OCI-LY3 (cell line): ENCODE measurements at regions not wholly inside any gene's neighbourhood (a gene's known extent, or its start where the extent isn't known, plus 50 kb on each side); places are given as distances from the start of the nearest gene placed in this dataset.

ENCODE experiments used
- H2AFZ ChIP-seq: fragments of 200-600, 300-600 bp; shearing (Covaris generic); 2 replicates; pipeline ENCODE4 v1.6.0; 2014; ENCODE audit warnings: antibody characterized with exemption, low read depth, low read length
- H3K27ac ChIP-seq: fragments of 200-600, 300-600 bp; sonication (generic); 2 replicates; pipeline ENCODE4 v1.5.1; 2014; ENCODE audit warnings: mild to moderate bottlenecking, low read length, moderate library complexity, mixed read lengths
- H3K27me3 ChIP-seq: fragments of 200-600, 300-600 bp; sonication (generic); 2 replicates; pipeline ENCODE4 v1.6.1; 2014; ENCODE audit warnings: low read depth, low read length, mixed read lengths
- H3K36me3 ChIP-seq: fragments of 200-600, 300-600 bp; sonication (generic); replicated peaks from 2 replicates; pipeline ENCODE3; 2014; ENCODE audit warnings: low read depth, low read length, mixed read lengths
- H3K4me1 ChIP-seq: fragments of 300-600, 200-600 bp; sonication (generic); 2 replicates; pipeline ENCODE4 v1.6.1; 2014; ENCODE audit warnings: low read length, mixed read lengths
- H3K4me2 ChIP-seq: fragments of 200-600, 300-600 bp; sonication (generic); 2 replicates; pipeline ENCODE4 v1.6.1; 2014; ENCODE audit warnings: low read length, mixed read lengths
- H3K4me3 ChIP-seq: fragments of 300-600, 200-600 bp; sonication (generic); 2 replicates; pipeline ENCODE4 v1.5.1; 2014; ENCODE audit warnings: antibody characterized with exemption, mild to moderate bottlenecking, low read length, moderate library complexity
- H3K79me2 ChIP-seq: fragments of 300-600, 200-600 bp; shearing (Covaris generic); 2 replicates; pipeline ENCODE4 v1.6.1; 2014; ENCODE audit warnings: mild to moderate bottlenecking, low read length, mixed read lengths
- H3K9ac ChIP-seq: fragments of 300-600, 200-600 bp; shearing (Covaris generic); 2 replicates; pipeline ENCODE4 v1.6.0; 2014; ENCODE audit warnings: mild to moderate bottlenecking, low read length, moderate library complexity
- H3K9me3 ChIP-seq: fragments of 200-600, 300-600 bp; shearing (Covaris generic); 2 replicates; pipeline ENCODE4 v1.6.1; 2014; ENCODE audit warnings: low read length, mixed read lengths; ENCODE audit not compliant: insufficient read depth
- H4K20me1 ChIP-seq: fragments of 200-600, 300-600 bp; sonication (generic); 2 replicates; pipeline ENCODE4 v1.6.1; 2016; ENCODE audit warnings: low read length, mixed read lengths; ENCODE audit not compliant: insufficient read depth
- CTCF ChIP-seq: fragments of 200-600, 300-600 bp; sonication (generic); IDR thresholded peaks from 2 replicates; pipeline ENCODE4 v1.5.1; 2014; ENCODE audit warnings: antibody characterized with exemption, low read length, low read depth
- EZH2phosphoT487 ChIP-seq: fragments of 200-600 bp; shearing (Covaris generic); IDR thresholded peaks from 2 replicates; pipeline ENCODE4 v1.6.1; 2018; ENCODE audit warnings: antibody characterized with exemption, mixed run types, low read depth

GRCh38 chr6:2464641-2465040 lies 219.2 kb upstream of the GMDS start:
- Histone ChIP-seq H3K4me2 (no peak overlapping the region), H3K9me3 (no peaks in the 10 kb centered on the region), H3K4me1 (no peaks in the 10 kb centered on the region), H3K27me3 (0 out of 2 replicates have a peak, but pooled peaks cover 8% of the 10 kb centered on the region), H3K4me3 (no peak overlapping the region), H4K20me1 (no peaks in the 10 kb centered on the region), H3K79me2 (no peaks in the 10 kb centered on the region), H3K36me3 (no peaks in the 10 kb centered on the region), H3K9ac (no peak overlapping the region), H3K27ac (no peak overlapping the region), H2AFZ (no peak overlapping the region)
- TF ChIP-seq CTCF, result no peak
- TF ChIP-seq EZH2phosphoT487, result no peak

GRCh38 chr6:2462831-2463230 lies 217.4 kb upstream of the GMDS start:
- Histone ChIP-seq H3K27ac (no peak overlapping the region), H3K4me3 (no peak overlapping the region), H3K4me2 (no peak overlapping the region)

GRCh38 chr6:2460216-2460745 lies 214.9 kb upstream of the GMDS start:
- TF ChIP-seq EZH2phosphoT487, result no peak
- no peak for TF ChIP-seq CTCF
- no peaks in the 10 kb centered on the region for H3K79me2 ChIP-seq
- H3K36me3 ChIP-seq, result no peaks in the 10 kb centered on the region
- H2AFZ ChIP-seq, result no peak overlapping the region
- no peak overlapping the region for H3K4me2 ChIP-seq
- no peaks in the 10 kb centered on the region for H3K27me3 ChIP-seq
- H3K4me3 ChIP-seq, result no peak overlapping the region
- H3K27ac ChIP-seq, result no peak overlapping the region
- H3K9me3 ChIP-seq, result no peaks in the 10 kb centered on the region
- no peak overlapping the region for H3K9ac ChIP-seq
- H3K4me1 ChIP-seq, result no peaks in the 10 kb centered on the region
- no peaks in the 10 kb centered on the region for H4K20me1 ChIP-seq

More at GRCh38 chr6:2462831-2463230, 217.4 kb upstream of the GMDS start:
- Histone ChIP-seq H3K36me3 (no peaks in the 10 kb centered on the region), H3K9me3 (no peaks in the 10 kb centered on the region), H3K4me1 (no peaks in the 10 kb centered on the region), H3K79me2 (no peaks in the 10 kb centered on the region), H4K20me1 (no peaks in the 10 kb centered on the region), H2AFZ (no peak overlapping the region), H3K27me3 (0 out of 2 replicates have a peak, but pooled peaks cover 7% of the 10 kb centered on the region), H3K9ac (no peak overlapping the region)
- TF ChIP-seq CTCF (no peak), EZH2phosphoT487 (no peak)

GRCh38 chr6:2454180-2454579 lies 208.8 kb upstream of the GMDS start:
- TF ChIP-seq CTCF (no peak), EZH2phosphoT487 (no peak)
- peaks cover 10% of the 10 kb centered on the region; the same call in 1 of the 2 replicates for H3K27me3 ChIP-seq

More at GRCh38 chr6:2454180-2454579, 208.8 kb upstream of the GMDS start:
- H3K36me3 ChIP-seq, result no peaks in the 10 kb centered on the region
- H3K79me2 ChIP-seq, result no peaks in the 10 kb centered on the region
- no peaks in the 10 kb centered on the region for H4K20me1 ChIP-seq
- no peak overlapping the region for H2AFZ ChIP-seq
- H3K9me3 ChIP-seq, result no peaks in the 10 kb centered on the region
- H3K4me2 ChIP-seq, result no peak overlapping the region
- H3K9ac ChIP-seq, result no peak overlapping the region
- H3K4me3 ChIP-seq, result no peak overlapping the region
- H3K27ac ChIP-seq, result no peak overlapping the region
- no peaks in the 10 kb centered on the region for H3K4me1 ChIP-seq
